ENCODE measurements at regions not wholly inside any gene's neighbourhood (a gene's known extent, or its start where the extent isn't known, plus 50 kb on each side); places are given as distances from the start of the nearest gene placed in this dataset.

DNA sequence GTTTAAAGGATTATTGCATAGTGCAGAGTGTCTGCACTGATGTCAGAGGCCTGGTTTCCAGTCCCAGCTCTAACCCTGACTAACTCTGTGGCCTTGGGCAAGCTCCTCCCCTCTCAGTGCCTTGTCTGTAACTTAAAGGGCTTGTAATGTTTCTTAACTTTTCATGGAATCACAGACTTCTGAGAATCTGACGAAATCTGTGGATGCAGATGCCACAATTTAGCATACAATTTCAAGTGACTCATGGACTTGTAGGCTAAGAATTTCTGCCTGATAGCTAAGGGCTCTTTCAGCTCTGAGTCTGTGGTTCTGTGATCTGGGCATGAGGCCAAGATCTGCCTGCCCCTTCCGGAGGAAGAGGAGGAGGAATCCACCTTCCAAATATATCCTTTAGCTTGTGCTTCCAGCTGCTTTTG, 236.9 kb downstream of the AR start:
- Histone ChIP-seq H3K4me1 (no peaks in the 10 kb centered on the region), H3K9me3 (no peaks in the 10 kb centered on the region), H3K36me3 (replicated peaks) (no peaks in the 10 kb centered on the region), H3K4me3 (no peak overlapping the region), H3K27me3 (ENCODE audit: low read depth) (no peaks in the 10 kb centered on the region)
- in situ Hi-C loops (cut with MboI; ENCODE audit: low sequenced_read_pairs), result loop anchor here (25.0 kb wide), 2 partner anchors 107 to 357 kb away; no protein-coding TSS in a partner anchor
- DNase-seq (ENCODE audit: low spot score in 2 of 2), result peak in 1 of 2 experiments; percentile 21

DNA sequence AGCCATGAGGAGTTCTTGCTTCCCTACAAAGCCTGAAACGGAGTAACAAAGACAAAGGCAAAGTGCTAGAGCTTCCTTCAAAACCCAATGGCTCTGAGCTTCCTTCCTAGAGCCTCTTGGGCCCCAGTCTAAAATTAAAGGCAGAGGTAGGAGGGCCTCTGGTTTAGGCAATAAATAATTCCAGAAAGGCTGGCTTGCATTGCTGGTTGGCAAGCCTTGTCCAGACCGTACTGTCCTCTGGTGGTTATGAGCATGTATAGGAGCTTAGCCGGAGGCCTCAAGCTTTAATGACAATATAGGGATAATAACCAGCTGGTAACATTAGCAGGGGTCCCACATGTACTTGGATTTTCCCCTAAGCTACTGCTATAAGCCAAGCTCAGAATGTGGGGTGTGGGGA, 237.3 kb downstream of the AR start:
- Histone ChIP-seq H3K27me3 (ENCODE audit: low read depth) (no peaks in the 10 kb centered on the region), H3K9me3 (no peaks in the 10 kb centered on the region), H3K4me3 (no peak overlapping the region), H3K36me3 (replicated peaks) (no peaks in the 10 kb centered on the region), H3K4me1 (no peaks in the 10 kb centered on the region)
- in situ Hi-C loops (cut with MboI; ENCODE audit: low sequenced_read_pairs), result loop anchor here (25.0 kb wide), 2 partner anchors 106 to 356 kb away; no protein-coding TSS in a partner anchor
- DNase-seq (ENCODE audit: low spot score in 2 of 2), result no peak

GRCh38 chrX:67784712-67785111, 240.9 kb downstream of the AR start:
- no peak for DNase-seq (ENCODE audit: low spot score in 2 of 2)
- in situ Hi-C loops (cut with MboI; ENCODE audit: low sequenced_read_pairs), result loop anchor here (25.0 kb wide), 2 partner anchors 103 to 353 kb away; no protein-coding TSS in a partner anchor
- H3K36me3 ChIP-seq (replicated peaks), result no peaks in the 10 kb centered on the region
- no peaks in the 10 kb centered on the region for H3K27me3 ChIP-seq (ENCODE audit: low read depth)
- no peak overlapping the region for H3K4me3 ChIP-seq
- H3K9me3 ChIP-seq, result no peaks in the 10 kb centered on the region
- H3K4me1 ChIP-seq, result no peaks in the 10 kb centered on the region

GRCh38 chrX:67787196-67787595, 243.4 kb downstream of the AR start:
- Histone ChIP-seq H3K9me3 (no peaks in the 10 kb centered on the region), H3K36me3 (replicated peaks) (no peaks in the 10 kb centered on the region), H3K27me3 (ENCODE audit: low read depth) (no peaks in the 10 kb centered on the region), H3K4me3 (no peak overlapping the region), H3K4me1 (no peaks in the 10 kb centered on the region)
- DNase-seq (ENCODE audit: low spot score in 2 of 2), result no peak
- in situ Hi-C loops (cut with MboI; ENCODE audit: low sequenced_read_pairs), result loop anchor here (25.0 kb wide), 2 partner anchors 100 to 350 kb away; no protein-coding TSS in a partner anchor

GRCh38 chrX:67789536-67789935, 245.7 kb downstream of the AR start:
- H3K4me3 ChIP-seq, result no peak overlapping the region
- DNase-seq (ENCODE audit: low spot score in 2 of 2), result no peak
- in situ Hi-C loops (cut with MboI; ENCODE audit: low sequenced_read_pairs), result loop anchor here (25.0 kb wide), 2 partner anchors 98 to 348 kb away; no protein-coding TSS in a partner anchor
- no peaks in the 10 kb centered on the region for H3K9me3 ChIP-seq
- H3K36me3 ChIP-seq (replicated peaks), result no peaks in the 10 kb centered on the region
- no peaks in the 10 kb centered on the region for H3K27me3 ChIP-seq (ENCODE audit: low read depth)
- no peaks in the 10 kb centered on the region for H3K4me1 ChIP-seq

Measured in HAP-1 (cell line).